IPS DF 4.7 (cell line): ENCODE measurements at regions not wholly inside any gene's neighbourhood (a gene's known extent, or its start where the extent isn't known, plus 50 kb on each side); places are given as distances from the start of the nearest gene placed in this dataset.
"Not testable (repeated sequence)": the region's sequence is repeated elsewhere in the genome, so short reads cannot be mapped to it uniquely, and the experiment has no call there.

Experiments used
- DNase-seq: peaks from one replicate; pipeline ENCODE4 v3.0.0-alpha.2; 2013; ENCODE audit warnings: low spot score; ENCODE audit errors: extremely low read depth

- no peak for DNase-seq
These were observed 772.9 kb upstream of the CRIM1 start for GRCh38 chr2:35582637-35583036.

DNA sequence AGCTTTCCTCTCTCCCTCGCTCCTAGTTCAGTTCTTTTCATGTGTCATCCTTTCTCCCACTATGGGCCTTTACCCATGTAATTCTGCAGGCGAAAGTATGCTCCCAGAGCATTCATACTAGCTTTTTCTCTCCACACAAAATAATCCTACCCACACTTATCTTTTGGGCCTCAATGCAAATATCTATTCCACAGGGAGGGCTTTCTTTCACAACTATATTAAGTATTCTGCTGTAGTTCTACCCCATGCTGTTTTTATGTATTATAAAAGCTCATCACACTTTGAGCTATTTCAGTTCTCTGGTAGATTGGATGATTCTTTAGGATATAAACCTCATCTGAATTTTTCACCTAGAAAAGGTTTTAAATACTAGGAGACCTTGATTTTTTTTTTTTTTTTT lies 774.6 kb upstream of the CRIM1 start:
- DNase-seq = no peak

DNA sequence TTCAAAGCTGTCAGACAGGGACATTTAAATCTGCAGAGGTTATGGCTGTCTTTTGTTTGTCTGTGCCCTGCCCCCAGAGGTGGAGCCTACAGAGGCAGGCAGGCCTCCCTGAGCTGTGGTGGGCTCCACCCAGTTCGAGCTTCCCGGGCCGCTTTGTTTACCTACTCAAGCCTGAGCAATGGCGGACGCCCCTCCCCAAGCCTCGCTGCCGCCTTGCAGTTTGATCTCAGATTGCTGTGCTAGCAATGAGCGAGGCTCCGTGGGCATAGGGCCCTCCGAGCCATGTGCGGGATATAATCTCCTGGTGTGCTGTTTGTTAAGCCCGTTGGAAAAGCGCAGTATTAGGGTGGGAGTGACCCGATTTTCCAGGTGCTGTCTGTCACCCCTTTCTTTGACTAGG lies 787.0 kb upstream of the CRIM1 start:
- not testable (repeated sequence) for DNase-seq

- DNase-seq = no peak
These were observed 793.1 kb upstream of the CRIM1 start for GRCh38 chr2:35562488-35562887.

GRCh38 chr2:35548171-35548570 lies 807.4 kb upstream of the CRIM1 start:
- no peak for DNase-seq

- no peak for DNase-seq
These were observed 810.3 kb upstream of the CRIM1 start for GRCh38 chr2:35545301-35545700.

- DNase-seq = no peak
These were observed 816.8 kb upstream of the CRIM1 start for GRCh38 chr2:35538796-35539195.

- no peak for DNase-seq
These were observed 824.9 kb upstream of the CRIM1 start for GRCh38 chr2:35530615-35531135.

GRCh38 chr2:35526741-35527140 lies 828.8 kb upstream of the CRIM1 start:
- no peak for DNase-seq

DNA sequence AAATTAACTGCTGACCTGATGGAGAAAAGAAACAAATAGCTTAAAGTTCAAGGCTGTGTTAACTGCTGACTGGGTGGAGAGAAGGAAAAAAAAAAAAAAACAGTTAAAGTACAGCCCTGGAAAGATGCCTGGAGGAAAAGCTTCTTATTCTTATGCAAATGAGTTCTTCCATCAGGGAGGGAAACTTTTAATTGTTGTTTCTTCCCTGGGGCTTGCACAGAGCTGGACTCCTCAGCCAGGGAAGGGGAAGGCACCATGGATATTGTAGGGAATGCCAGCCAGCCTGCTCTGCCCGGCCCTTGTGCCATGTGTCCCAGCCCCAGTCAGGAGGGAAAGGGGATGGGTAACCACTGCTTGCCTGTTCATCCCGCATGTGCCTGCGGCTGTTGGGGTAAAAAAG lies 833.1 kb upstream of the CRIM1 start:
- no peak for DNase-seq

DNA sequence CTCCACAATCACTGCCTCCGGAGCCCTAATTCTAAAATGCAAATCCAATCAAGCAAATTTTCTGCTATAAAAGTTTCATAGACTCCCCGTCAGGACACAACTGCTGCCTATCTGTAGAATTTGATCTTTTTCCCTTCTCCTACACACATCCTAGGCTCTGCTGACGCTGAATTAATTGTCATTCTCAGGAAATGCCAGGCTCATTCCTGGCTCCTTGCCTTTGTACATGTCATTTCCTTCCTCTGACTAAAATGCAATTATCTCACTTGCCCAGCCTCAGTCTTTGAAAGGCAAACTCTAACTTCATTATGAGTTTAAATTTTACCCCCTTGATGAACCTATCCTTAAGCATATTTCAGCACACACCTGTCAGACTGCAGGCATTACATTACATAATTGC lies 844.9 kb upstream of the CRIM1 start:
- DNase-seq = no peak

- DNase-seq = no peak
These were observed 847.0 kb upstream of the CRIM1 start for GRCh38 chr2:35508601-35509000.

DNA sequence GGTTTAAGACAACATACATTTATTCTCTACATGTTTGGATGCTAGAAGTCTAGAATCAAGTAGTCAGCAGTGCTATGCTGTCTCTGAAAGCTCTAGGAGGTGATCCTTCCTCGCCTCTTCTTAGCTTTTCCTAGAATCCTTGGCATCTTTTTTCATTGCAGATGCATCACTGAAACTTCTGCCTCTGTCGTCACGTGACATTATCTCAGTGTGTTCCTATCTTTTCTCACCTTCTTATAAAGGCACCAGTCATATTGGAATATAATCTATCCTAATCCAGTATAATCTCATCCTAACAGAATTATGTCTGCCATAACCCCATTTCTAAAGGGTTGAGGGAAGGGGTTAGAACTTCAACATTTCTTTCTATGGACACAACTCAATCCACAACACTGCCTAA lies 851.2 kb upstream of the CRIM1 start:
- DNase-seq = no peak

DNA sequence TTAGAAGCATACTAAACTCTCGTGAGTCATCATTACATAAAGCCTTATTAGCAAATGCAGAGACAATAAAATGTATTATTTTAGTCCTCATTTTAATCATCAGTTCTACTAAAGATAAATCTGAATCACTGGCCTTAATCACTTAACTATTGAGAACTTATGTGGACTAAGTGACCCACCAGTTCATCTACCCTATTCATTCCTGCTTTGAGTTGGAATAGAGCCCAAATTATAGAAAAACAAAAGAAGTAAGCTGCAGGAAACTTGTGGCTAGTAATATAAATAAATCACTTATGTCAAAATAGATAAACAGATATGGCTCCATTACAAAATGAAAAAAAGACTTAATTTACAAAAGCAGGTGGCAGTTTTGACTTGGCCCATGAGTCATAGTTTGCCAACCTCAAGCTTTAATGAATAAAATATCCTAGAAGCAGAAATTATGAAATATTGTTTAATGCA lies 851.8 kb upstream of the CRIM1 start:
- no peak for DNase-seq

- no peak for DNase-seq
These were observed 852.3 kb upstream of the CRIM1 start for GRCh38 chr2:35503311-35503710.

- DNase-seq = no peak
These were observed 854.5 kb upstream of the CRIM1 start for GRCh38 chr2:35501076-35501475.

GRCh38 chr2:35496022-35496421 lies 859.6 kb upstream of the CRIM1 start:
- no peak for DNase-seq

DNA sequence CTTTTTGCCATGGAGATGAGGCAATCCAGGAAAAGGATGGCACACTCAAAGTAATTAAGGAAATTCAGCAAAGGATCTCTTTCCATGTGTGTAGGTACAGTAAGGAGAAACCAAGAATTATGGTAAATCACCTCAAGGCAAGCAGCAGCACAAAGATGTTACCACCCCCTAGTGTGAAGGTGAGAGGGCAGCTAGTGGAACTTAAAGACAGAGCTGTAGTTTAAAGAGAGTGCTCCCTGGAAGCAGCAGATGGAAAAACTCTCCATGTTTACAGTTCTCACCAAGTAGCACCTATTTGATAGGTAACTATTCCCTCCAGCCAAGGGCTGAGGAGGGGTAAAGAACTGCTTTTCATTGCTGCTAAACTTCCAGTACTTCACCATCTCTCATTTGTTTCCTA lies 860.4 kb upstream of the CRIM1 start:
- DNase-seq = no peak

DNA sequence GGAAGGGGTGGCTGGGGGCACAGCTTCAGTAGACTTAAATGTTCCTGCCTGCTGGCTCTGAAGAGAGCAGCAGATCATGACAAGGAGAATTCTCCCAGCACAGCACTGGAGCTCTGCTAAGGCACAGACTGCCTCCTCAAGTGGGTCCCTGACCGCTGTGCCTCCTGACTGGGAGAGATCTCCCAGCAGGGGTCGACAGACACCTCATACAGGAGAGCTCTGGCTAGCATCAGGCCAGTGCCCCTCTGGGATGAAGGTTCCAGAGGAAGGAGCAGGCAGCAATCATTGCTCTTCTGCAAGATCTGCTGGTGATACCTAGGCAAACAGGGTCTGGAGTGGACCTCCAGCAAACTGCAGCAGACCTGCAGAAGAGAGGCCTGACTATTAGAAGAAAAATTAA lies 877.5 kb upstream of the CRIM1 start:
- DNase-seq = not testable (repeated sequence)

DNA sequence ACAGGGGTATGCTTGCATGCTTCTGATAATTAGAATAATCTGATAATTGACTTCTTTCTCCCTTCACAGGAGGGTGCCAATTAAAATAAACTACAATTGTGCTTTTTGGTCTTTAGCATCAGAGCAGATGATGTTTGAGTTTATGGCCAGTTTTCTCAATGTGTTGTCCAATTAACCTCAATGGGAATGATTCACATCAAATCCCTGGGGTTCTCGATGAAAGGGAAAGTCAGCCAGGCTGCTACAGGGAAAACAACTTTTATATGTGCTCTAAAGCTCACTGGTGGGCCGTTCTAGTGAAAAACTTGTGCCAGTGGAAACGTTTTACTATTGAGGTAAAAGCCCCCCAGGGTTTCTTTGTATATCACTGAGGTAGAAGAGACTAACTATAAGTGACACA lies 887.3 kb upstream of the CRIM1 start:
- no peak for DNase-seq

- DNase-seq = no peak
These were observed 891.6 kb upstream of the CRIM1 start for GRCh38 chr2:35463805-35464596.

- no peak for DNase-seq
These were observed 893.2 kb upstream of the CRIM1 start for GRCh38 chr2:35462226-35462998.

- no peak for DNase-seq
These were observed 894.2 kb upstream of the CRIM1 start for GRCh38 chr2:35461406-35461805.
